B cell (primary cell): ENCODE measurements at regions not wholly inside any gene's neighbourhood (a gene's known extent, or its start where the extent isn't known, plus 50 kb on each side); places are given as distances from the start of the nearest gene placed in this dataset.

ENCODE experiments used
- ATAC-seq: fragments of 200-7000 bp; cut with Tn5 transposase; one replicate; pipeline ENCODE4 v1.10.0; 2021; ENCODE audit warnings: low read depth, mild to moderate bottlenecking, moderate number of reproducible peaks, moderate library complexity
- CTCF ChIA-PET: fragments of 350-600 bp; sonication (Branson Sonifier 250); formaldehyde crosslinking; loops from one replicate; lab custom pipeline; 2021; ENCODE audit warnings: antibody characterized with exemption, inconsistent platforms; lab: Charles Lee
- POLR2A ChIA-PET: fragments of 350-600 bp; sonication (Branson Sonifier 250); formaldehyde crosslinking; loops from one replicate; lab custom pipeline; 2021; ENCODE audit warnings: antibody characterized with exemption; lab: Charles Lee
- DNase-seq: peaks from one replicate; pipeline ENCODE4 v3.0.0; 2013
- H2AFZ ChIP-seq: 2 replicates; pipeline ENCODE4 v1.6.1; 2012; ENCODE audit warnings: mild to moderate bottlenecking, low read depth, low read length; ENCODE audit not compliant: insufficient read depth, poor library complexity, severe bottlenecking
- H3K27ac ChIP-seq, 2 donors: 1 replicate in 1 of 2; 2 replicates in 1 of 2; pipeline ENCODE4 v1.5.1; 2012 to 2013; ENCODE audit warnings: low read length in 2 of 2, mild to moderate bottlenecking in 2 of 2, moderate library complexity in 1 of 2
- H3K27me3 ChIP-seq, 4 experiments: fragments of 200-600 bp in 1 of 4; sonication (generic) in 1 of 4; replicated peaks in 1 of 4; 1 replicate in 2 of 4; 2 replicates in 2 of 4; pipeline versions ENCODE4 v1.6.1 to v1.7.0; 2013 to 2016; ENCODE audit warnings: low read length in 3 of 4, mild to moderate bottlenecking in 2 of 4, mixed read lengths in 1 of 4, moderate library complexity in 1 of 4; ENCODE audit not compliant: insufficient read depth in 4 of 4, control insufficient read depth in 3 of 4; ENCODE audit errors: control extremely low read depth in 1 of 4
- H3K36me3 ChIP-seq, 2 experiments: replicated peaks in 1 of 2; 1 replicate in 1 of 2; 2 replicates in 1 of 2; pipeline versions ENCODE4 v1.6.1 to v1.7.1; 2013; ENCODE audit warnings: low read length in 1 of 2; ENCODE audit not compliant: insufficient read depth in 2 of 2, control insufficient read depth in 1 of 2; ENCODE audit errors: control extremely low read depth in 1 of 2, extremely low read depth in 1 of 2
- H3K4me1 ChIP-seq, 2 donors: fragments of 200-600 bp in 1 of 2; sonication (generic) in 1 of 2; 1 replicate in 1 of 2; 2 replicates in 1 of 2; pipeline versions ENCODE4 v1.5.1 to v1.6.1; 2013 to 2017; ENCODE audit warnings: low read length in 2 of 2; ENCODE audit not compliant: control insufficient read depth in 2 of 2, insufficient read depth in 2 of 2
- H3K4me2 ChIP-seq: replicated peaks from 2 replicates; pipeline ENCODE3; 2012; ENCODE audit warnings: mild to moderate bottlenecking, low read depth, low read length; ENCODE audit not compliant: poor library complexity, severe bottlenecking
- H3K4me3 ChIP-seq, 5 experiments: fragments of 200-600 bp in 1 of 5; sonication (generic) in 1 of 5; 1 replicate in 3 of 5; 2 replicates in 2 of 5; pipeline versions ENCODE4 v1.5.1 to v1.7.0; 2011 to 2016; ENCODE audit warnings: low read length in 4 of 5, mild to moderate bottlenecking in 4 of 5, low read depth in 2 of 5, control low read depth in 1 of 5, moderate library complexity in 1 of 5; ENCODE audit not compliant: insufficient read depth in 1 of 5; ENCODE audit errors: control extremely low read depth in 1 of 5, extremely low read depth in 1 of 5
- H3K79me2 ChIP-seq: fragments of 200-600 bp; sonication (generic); one replicate; pipeline ENCODE4 v1.6.0; 2016; ENCODE audit warnings: low read length; ENCODE audit not compliant: control insufficient read depth, insufficient read depth
- H3K9ac ChIP-seq: fragments of 200-600 bp; sonication (generic); 2 replicates; pipeline ENCODE4 v1.6.1; 2017; ENCODE audit warnings: mild to moderate bottlenecking, low read length, moderate library complexity
- H3K9me3 ChIP-seq, 3 donors: one replicate each; pipeline versions ENCODE4 v1.6.1 to v1.7.1; 2013; ENCODE audit warnings: low read length in 2 of 3; ENCODE audit not compliant: control insufficient read depth in 2 of 3, insufficient read depth in 1 of 3; ENCODE audit errors: control extremely low read depth in 1 of 3
- H4K20me1 ChIP-seq: 2 replicates; pipeline ENCODE4 v1.6.0; 2012; ENCODE audit warnings: mild to moderate bottlenecking, low read length; ENCODE audit not compliant: insufficient read depth, control insufficient read depth, poor library complexity, severe bottlenecking
- H3K27ac Mint-ChIP-seq: one replicate; pipeline ENCODE4 v1.8.0; 2021; ENCODE audit warnings: mixed read lengths
- H3K27me3 Mint-ChIP-seq: one replicate; pipeline ENCODE4 v1.8.0; 2021; ENCODE audit warnings: mixed read lengths
- H3K4me1 Mint-ChIP-seq: one replicate; pipeline ENCODE4 v1.8.0; 2021; ENCODE audit warnings: mixed read lengths
- H3K4me3 Mint-ChIP-seq: one replicate; pipeline ENCODE4 v1.8.0; 2021; ENCODE audit warnings: mixed read lengths
- H3K9me3 Mint-ChIP-seq: one replicate; pipeline ENCODE4 v1.8.0; 2022; ENCODE audit warnings: mixed read lengths; ENCODE audit not compliant: insufficient read depth
- EZH2 ChIP-seq: IDR thresholded peaks from 2 replicates; pipeline ENCODE4 v1.6.1; 2012; ENCODE audit warnings: borderline replicate concordance, low read depth, mild to moderate bottlenecking, moderate library complexity, low read length; ENCODE audit not compliant: insufficient read depth, poor library complexity, severe bottlenecking
- whole genome bisulfite sequencing: methylation state at CpG from one replicate; pipeline ENCODE4 v1.1.5; 2013; ENCODE audit warnings: missing lambda C conversion rate; ENCODE audit not compliant: insufficient coverage; 5-methylcytosine and 5-hydroxymethylcytosine counted together
- intact Hi-C: fragments of 100-400 bp; cut with micrococcal nuclease; formaldehyde crosslinking; loops from one replicate; pipeline ENCODE4 v1.10.0; 2022
- TF ChIP-seq, protein P1 (sequence below): fragments of 200-600 bp; IDR thresholded peaks from one replicate; pipeline ENCODE4 v1.8.0; 2022; ENCODE audit warnings: antibody characterized with exemption, mild to moderate bottlenecking

DNA sequence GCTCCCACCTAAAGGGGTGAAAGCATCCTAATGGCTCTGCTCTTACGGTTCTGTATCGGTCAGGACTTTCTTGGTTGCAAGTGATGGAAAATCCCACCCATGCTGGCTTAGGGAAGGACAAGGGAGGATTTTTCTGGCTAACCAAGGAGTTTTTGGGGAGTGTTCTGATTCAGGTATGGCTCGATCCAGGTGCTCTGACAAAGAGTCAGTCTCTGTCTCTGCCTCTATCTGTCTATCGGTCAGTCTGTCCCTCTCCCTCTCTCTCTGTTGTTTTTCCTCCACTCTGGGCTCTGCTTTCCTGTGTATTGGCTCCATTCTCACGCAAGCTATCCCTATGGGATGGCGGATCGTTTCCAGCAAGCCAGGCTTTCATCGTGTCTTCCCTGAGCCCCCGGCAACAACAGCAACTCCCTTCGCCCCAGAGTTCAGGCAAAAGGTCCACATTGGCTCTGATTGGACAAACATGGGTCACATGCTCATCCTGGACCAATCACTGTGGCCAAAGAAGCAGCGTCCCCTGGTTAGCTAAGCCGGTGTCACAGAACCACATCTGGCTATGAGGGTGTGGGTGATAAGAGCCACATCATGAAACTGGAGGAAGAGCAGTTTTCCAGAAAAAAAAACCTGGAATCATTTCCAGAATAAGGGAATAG lies 160.3 kb downstream of the BMP7 start:
- H3K79me2 ChIP-seq = no peaks in the 10 kb centered on the region
- no peak overlapping the region for H3K4me3 Mint-ChIP-seq
- no peak overlapping the region for H3K4me2 ChIP-seq
- intact Hi-C loops = no loop called here
- no peak for DNase-seq
- H3K9ac ChIP-seq = no peak overlapping the region
- H3K9me3 Mint-ChIP-seq = no peaks in the 10 kb centered on the region
- ChIA-PET CTCF (no interaction called here), POLR2A (no interaction called here)
- ATAC-seq = no peak
- peaks cover 19% of the 10 kb centered on the region for H3K27me3 Mint-ChIP-seq
- no peak overlapping the region for H3K27ac Mint-ChIP-seq
- no peaks in the 10 kb centered on the region for H3K4me1 Mint-ChIP-seq
- H3K4me1 ChIP-seq = no peaks in the 10 kb centered on the region
- TF ChIP-seq, protein P1, sequence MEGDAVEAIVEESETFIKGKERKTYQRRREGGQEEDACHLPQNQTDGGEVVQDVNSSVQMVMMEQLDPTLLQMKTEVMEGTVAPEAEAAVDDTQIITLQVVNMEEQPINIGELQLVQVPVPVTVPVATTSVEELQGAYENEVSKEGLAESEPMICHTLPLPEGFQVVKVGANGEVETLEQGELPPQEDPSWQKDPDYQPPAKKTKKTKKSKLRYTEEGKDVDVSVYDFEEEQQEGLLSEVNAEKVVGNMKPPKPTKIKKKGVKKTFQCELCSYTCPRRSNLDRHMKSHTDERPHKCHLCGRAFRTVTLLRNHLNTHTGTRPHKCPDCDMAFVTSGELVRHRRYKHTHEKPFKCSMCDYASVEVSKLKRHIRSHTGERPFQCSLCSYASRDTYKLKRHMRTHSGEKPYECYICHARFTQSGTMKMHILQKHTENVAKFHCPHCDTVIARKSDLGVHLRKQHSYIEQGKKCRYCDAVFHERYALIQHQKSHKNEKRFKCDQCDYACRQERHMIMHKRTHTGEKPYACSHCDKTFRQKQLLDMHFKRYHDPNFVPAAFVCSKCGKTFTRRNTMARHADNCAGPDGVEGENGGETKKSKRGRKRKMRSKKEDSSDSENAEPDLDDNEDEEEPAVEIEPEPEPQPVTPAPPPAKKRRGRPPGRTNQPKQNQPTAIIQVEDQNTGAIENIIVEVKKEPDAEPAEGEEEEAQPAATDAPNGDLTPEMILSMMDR = no peak
- no peak for TF ChIP-seq EZH2
- no peak overlapping the region for H3K4me3 ChIP-seq
- no peaks in the 10 kb centered on the region for H3K27me3 ChIP-seq
- no peak overlapping the region for H3K27ac ChIP-seq
- 83% methylated on average over 12 of the region's 12 CpGs for WGBS
- H4K20me1 ChIP-seq = no peaks in the 10 kb centered on the region
- H3K9me3 ChIP-seq = peaks cover 0 to 3% (median 0%) of the 10 kb centered on the region in 3 donors
- no peak overlapping the region for H2AFZ ChIP-seq
- no peaks in the 10 kb centered on the region for H3K36me3 ChIP-seq

- Histone ChIP-seq H3K27ac (no peak overlapping the region), H3K79me2 (no peaks in the 10 kb centered on the region), H3K4me3 (no peak overlapping the region), H3K9me3 (peaks cover 0 to 5% (median 0%) of the 10 kb centered on the region in 3 donors), H3K4me1 (no peaks in the 10 kb centered on the region), H3K27me3 (no peaks in the 10 kb centered on the region), H3K9ac (no peak overlapping the region), H4K20me1 (no peaks in the 10 kb centered on the region), H3K36me3 (no peaks in the 10 kb centered on the region), H2AFZ (no peak overlapping the region), H3K4me2 (no peak overlapping the region)
- intact Hi-C loops = no loop called here
- no peaks in the 10 kb centered on the region for H3K4me1 Mint-ChIP-seq
- no peak for TF ChIP-seq EZH2
- TF ChIP-seq, protein P1 = no peak
- peaks cover 19% of the 10 kb centered on the region for H3K27me3 Mint-ChIP-seq
- no peak overlapping the region for H3K4me3 Mint-ChIP-seq
- CTCF ChIA-PET = no interaction called here
- H3K27ac Mint-ChIP-seq = no peak overlapping the region
- WGBS = 0% methylated on average over 1 of the region's 4 CpGs
- DNase-seq (no peak), ATAC-seq (no peak)
- POLR2A ChIA-PET = no interaction called here
- no peaks in the 10 kb centered on the region for H3K9me3 Mint-ChIP-seq
Measured at GRCh38 chr20:57106692-57107091, 159.7 kb downstream of the BMP7 start.
